Mononuclear cell (primary cell): ENCODE measurements at regions not wholly inside any gene's neighbourhood (a gene's known extent, or its start where the extent isn't known, plus 50 kb on each side); places are given as distances from the start of the nearest gene placed in this dataset.

ENCODE experiments used
- H3K27me3 ChIP-seq: 2 replicates; pipeline ENCODE4 v1.6.0; 2011; ENCODE audit warnings: low read length, control low read depth; ENCODE audit not compliant: insufficient read depth
- H3K4me1 ChIP-seq: 2 replicates; pipeline ENCODE4 v1.5.1; 2011; ENCODE audit warnings: mild to moderate bottlenecking, low read length, control low read depth; ENCODE audit not compliant: insufficient read depth
- H3K4me3 ChIP-seq: 2 replicates; pipeline ENCODE4 v1.5.1; 2011; ENCODE audit warnings: mild to moderate bottlenecking, low read length, moderate library complexity
- H3K9me3 ChIP-seq: 2 replicates; pipeline ENCODE4 v1.5.1; 2011; ENCODE audit warnings: low read depth, mild to moderate bottlenecking, control low read depth, low read length

DNA sequence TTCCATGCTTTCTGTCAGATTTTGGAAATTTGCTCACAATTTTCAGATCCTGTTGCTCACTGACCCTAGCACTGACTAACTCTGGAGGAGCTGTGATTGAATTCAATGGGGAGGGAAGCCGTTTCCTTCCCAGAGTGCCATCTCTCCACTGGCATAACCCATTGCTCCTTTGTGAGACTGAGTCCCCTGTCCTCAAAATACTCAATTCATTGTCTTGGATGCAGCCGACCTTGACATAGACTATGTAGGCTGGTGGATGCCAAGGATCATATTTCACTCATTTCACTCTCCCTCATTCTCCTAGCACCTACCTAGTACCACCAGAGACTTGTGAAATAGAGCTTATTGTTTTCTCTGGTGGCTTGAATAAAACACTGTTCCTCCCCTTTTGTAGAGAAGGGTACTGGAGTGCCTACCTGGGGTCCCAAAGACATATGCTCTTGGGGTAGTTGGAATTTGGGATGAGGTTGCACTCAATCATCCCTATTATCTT is 511.3 kb upstream of the ZMIZ1 start:
- Histone ChIP-seq H3K4me3 (no peak overlapping the region), H3K9me3 (no peaks in the 10 kb centered on the region), H3K27me3 (no peaks in the 10 kb centered on the region), H3K4me1 (peaks cover 3% of the 10 kb centered on the region)

DNA sequence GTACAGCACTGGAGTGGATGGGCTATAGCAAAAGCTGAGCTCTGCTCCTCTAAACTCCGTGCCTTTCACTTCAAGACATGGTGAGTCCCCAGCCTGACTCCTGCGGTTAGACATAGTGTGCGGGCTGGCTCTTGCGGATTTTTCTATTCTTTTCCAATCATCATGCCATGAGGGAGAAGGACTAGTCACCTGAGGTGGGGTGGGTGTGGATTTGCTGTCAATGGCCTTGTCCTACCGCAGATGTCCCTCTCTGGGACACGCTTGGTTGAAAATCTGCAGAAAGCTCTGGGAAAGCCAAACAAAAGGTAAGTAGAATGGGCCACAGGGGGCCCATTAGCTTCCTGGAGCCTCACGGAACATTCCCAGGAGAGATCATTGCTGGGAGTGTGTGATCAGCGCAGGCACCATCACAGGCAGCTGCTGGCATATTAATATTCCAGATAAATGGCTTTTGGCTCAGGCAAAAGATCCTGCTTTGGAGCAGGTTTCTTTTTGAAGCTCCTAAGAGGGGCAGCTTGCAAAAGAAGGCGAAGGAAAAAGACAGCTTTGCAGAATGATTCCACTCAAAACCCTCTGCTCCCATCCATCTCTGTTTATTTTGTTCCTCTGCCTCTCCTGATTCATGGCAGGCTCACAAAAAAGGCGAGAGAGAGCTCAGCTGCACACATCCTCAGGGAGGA is 509.0 kb upstream of the ZMIZ1 start:
- Histone ChIP-seq H3K4me3 (no peak overlapping the region), H3K27me3 (no peaks in the 10 kb centered on the region), H3K4me1 (peaks cover 3% of the 10 kb centered on the region), H3K9me3 (no peaks in the 10 kb centered on the region)

DNA sequence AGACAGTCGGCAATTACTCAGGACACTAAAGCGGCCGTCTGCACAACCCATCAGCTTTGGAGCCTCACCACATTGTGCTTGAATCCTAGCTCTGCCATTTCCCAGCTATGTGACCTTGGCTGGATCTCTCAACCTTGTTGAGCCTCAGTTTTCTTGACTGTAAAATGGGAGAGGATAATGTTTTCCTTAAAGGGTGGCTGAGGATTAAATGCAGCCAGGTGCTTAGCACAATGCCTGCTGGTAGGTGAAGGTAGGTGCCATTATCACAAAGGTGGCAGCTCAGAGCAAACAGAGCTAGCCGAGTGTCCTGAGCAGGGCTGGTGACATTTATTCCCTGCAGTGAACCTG is 508.5 kb upstream of the ZMIZ1 start:
- H3K4me1 ChIP-seq = peaks cover 3% of the 10 kb centered on the region
- no peak overlapping the region for H3K4me3 ChIP-seq
- H3K9me3 ChIP-seq = no peaks in the 10 kb centered on the region
- H3K27me3 ChIP-seq = no peaks in the 10 kb centered on the region

DNA sequence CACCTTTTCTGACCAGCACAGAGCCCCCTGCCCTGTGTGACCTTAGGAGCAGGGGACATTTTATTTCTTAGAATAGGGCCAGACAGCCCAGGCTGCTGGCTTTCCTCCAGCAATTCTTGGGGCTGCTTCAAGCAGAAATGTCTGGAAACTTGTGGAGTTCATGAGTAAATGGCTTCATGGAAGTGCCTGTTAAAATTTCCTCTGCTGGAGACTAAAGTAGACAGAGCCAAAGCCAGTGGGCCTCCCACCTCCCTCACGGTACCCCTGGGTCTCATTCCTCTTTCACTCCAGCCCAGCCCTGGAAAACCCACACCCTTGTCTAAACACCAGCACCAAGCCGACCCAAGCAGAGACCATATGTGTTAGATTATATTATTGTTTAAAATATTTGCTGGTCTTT is 505.5 kb upstream of the ZMIZ1 start:
- Histone ChIP-seq H3K4me3 (no peak overlapping the region), H3K9me3 (no peaks in the 10 kb centered on the region)

DNA sequence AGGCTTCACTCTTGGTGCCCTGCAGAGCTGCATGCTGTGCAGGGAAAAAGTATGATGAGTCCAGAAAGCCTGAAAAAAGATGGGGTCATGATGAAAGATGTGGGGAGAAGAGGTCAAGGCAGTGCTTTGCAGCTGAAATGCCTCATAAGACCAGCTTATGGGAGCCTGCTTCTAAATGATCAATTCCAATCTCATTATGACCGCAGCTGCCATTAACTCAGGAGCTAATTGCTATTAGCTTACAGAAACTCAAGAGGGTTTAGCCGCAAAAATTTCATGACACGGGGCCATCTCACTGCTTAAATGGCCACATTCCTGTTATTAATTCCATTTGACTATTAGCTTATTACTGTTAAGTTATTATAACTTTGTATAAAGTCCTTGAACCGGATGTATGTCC is 502.9 kb upstream of the ZMIZ1 start:
- H3K27me3 ChIP-seq = no peaks in the 10 kb centered on the region
- H3K4me1 ChIP-seq = peaks cover 16% of the 10 kb centered on the region
- no peak overlapping the region for H3K4me3 ChIP-seq
- no peaks in the 10 kb centered on the region for H3K9me3 ChIP-seq

More for the DNA sequence above, 505.5 kb upstream of the ZMIZ1 start:
- Histone ChIP-seq H3K4me1 (peaks cover 7% of the 10 kb centered on the region), H3K27me3 (no peaks in the 10 kb centered on the region)

DNA sequence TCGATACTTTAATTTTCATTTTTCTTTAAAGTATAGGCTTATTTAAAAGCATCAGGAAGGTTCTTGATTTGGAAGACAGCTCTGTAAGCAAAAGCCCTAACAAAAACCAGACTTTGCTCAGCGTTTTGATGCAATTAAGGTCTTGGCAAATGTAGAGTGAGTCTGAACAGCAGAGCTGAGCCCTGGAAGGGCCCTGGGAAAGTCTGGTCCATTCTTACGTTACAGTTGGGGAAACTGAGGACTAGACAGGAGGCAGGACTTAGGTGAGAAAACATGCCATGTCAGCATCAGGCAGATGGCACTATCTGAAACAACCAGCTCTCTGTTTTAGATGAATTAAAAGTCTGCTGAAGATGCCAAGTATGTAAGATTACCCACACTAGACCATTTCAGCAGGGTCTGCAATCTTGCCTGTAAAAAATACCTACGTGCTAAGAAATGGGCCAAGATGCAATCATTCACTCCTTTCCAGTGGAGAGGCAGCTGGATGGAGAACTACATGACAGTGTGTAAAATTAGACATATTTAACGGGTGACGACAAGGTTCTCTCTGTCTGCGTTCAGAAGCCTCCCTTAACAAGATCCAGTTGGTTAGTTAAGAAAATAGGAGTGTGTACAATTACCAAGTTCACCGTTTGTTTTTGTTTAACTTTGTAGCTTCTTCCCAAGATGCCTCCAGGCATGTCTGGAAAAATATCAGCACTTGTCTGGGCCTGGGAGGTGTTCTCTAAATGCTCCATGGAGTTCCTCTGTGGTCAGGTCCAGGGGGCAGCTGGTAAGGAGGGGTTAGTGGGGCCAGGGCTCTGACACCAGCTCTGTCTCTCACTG is 502.3 kb upstream of the ZMIZ1 start:
- Histone ChIP-seq H3K4me3 (no peak overlapping the region), H3K9me3 (no peaks in the 10 kb centered on the region), H3K4me1 (peaks cover 16% of the 10 kb centered on the region), H3K27me3 (no peaks in the 10 kb centered on the region)

DNA sequence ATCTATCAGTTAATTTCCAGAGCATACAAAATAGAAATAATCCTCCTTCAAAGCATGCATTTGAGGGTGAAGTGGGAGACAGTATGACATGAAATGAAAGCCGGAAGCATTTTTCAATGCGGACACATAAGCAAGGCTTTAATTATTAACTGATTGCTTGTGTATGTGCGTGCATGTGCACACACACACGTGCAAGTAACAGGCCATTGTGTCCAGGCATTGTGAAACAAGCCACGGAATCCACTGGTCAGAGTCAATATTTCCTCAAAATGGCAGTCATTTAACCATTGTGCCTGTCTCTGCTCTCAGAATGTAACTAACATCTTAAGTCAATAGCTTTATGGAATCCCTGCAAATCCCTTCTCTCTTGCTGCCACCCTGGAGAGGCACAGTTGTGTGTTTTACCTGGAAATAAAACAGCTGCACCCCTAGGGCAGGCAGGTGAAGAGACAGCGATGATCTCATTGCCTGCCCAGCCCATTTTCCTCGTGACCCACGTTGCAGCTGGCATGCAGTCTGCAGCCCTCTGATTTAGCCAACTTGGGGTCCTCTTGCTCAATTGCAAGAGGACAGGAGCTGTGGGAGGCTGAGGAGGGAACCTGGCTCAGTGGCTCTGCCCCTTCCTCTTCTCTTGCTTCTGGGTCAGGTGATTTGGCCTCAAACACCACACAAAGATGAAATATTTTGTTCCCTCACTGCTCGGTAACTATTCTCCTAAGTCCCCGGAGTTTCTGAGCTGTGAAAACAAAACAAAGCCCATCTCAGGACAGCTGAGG is 500.9 kb upstream of the ZMIZ1 start:
- no peaks in the 10 kb centered on the region for H3K27me3 ChIP-seq
- H3K9me3 ChIP-seq = no peaks in the 10 kb centered on the region
- H3K4me3 ChIP-seq = no peak overlapping the region
- peaks cover 16% of the 10 kb centered on the region for H3K4me1 ChIP-seq

DNA sequence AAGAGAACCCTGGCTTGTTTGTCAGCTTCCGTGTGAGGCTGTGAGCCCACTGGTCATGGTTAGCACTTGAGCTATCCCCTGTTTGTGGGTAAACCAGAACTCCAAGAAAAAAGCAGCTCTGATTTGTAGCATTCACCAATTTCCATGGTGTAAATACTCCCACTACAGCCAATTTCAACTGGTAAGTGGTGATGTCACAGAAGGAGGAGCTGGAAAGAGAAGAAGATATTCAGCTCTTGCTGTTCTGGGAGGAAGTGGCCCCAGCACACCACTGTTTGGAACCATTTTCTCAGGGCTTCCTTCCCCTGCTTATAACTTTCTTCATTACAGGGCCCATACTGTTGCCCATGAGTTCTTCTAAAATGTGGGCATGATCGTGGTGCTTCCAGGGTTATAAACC is 500.1 kb upstream of the ZMIZ1 start:
- H3K9me3 ChIP-seq = no peaks in the 10 kb centered on the region
- H3K4me1 ChIP-seq = peaks cover 16% of the 10 kb centered on the region
- H3K4me3 ChIP-seq = no peak overlapping the region
- H3K27me3 ChIP-seq = no peaks in the 10 kb centered on the region

DNA sequence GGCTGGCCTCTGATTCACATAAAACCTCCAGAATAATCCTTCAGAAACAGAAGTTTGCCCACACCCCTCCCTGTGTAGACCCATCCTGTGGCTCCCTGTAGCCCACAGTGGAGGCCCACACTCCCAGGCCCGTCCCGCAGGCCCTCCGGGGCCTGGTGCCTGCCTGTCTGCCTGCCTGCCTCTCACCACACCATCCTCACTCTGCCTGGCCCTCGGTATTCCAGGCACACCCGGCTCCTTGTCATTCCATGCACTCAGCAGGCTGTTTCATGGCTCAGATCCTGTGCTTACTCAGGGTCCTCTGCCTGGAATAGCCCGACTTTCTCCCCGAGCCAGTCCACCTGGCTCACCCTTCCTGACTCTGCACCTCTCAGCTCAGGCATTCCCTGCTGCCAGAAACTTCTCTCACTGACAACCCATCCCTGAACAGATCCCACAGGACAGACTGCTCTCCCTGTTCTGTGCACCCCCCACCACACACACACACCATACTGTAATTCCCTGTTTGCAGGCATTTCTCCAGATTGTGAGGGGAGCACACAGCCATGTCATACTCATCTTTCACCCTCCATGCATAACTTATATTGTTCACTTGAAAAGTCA is 498.0 kb upstream of the ZMIZ1 start:
- Histone ChIP-seq H3K27me3 (no peaks in the 10 kb centered on the region), H3K4me3 (no peak overlapping the region), H3K9me3 (no peaks in the 10 kb centered on the region)

DNA sequence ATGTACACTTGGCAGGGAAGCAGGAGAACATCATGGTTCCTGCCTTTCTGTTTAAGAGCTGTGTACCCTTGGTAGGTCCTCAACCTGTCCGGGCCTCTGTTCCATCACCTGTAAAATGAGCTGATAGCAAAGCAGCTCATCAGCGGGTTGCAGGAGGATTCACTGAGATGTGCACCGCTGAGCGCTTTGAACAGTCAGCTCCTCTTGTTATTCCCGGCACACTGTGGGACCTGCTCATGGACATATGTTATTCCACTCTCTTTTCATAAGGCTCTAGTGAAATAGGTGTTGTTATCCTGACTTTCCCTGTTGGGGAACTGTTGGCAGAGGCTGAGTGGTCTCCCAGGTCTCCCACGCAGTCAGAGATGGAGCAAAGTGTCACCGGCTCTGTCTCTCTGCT is 497.5 kb upstream of the ZMIZ1 start:
- no peak overlapping the region for H3K4me3 ChIP-seq
- H3K9me3 ChIP-seq = no peaks in the 10 kb centered on the region
- no peaks in the 10 kb centered on the region for H3K27me3 ChIP-seq
- H3K4me1 ChIP-seq = peaks cover 16% of the 10 kb centered on the region

More for the DNA sequence above, 498.0 kb upstream of the ZMIZ1 start:
- peaks cover 16% of the 10 kb centered on the region for H3K4me1 ChIP-seq

DNA sequence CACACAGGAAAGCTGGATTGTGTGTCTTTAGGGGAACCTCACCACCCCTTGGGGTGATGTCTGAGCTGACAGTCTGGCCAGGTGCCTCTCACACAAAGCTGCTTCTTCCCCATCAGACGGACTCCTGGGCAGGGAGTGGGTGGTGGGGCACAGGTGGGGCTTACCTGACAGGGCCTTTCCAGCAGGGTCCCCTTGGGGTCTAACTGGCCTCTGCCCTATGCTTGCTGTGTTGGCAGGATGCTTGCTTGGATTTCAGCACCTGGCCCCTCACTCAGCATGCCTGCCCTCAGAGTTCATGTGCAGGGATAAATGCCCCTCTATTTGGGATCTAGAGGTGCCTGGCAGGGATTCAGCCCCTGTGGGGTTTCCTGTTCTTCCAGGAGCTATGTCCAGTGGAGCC is 496.9 kb upstream of the ZMIZ1 start:
- no peak overlapping the region for H3K4me3 ChIP-seq
- H3K4me1 ChIP-seq = peaks cover 16% of the 10 kb centered on the region
- no peaks in the 10 kb centered on the region for H3K9me3 ChIP-seq
- H3K27me3 ChIP-seq = no peaks in the 10 kb centered on the region

DNA sequence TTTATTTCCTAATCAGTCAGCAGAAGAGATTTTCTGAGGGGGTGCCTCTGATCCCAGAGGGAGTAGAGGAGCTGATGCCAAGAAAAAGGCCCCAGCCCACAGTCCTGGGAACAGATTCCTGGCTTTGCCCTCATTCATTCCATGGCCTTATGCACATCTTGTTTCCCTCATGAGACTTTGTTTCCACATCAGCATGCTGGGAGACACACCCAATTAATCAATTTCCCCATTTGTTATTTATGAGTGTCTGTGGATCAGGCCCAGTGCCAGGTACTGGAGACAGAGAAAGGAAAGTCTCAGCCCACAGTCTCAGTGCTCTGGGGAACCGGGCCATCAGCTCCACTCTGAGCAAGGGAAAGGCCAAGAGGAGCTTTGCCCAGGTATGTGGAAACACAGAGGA is 496.2 kb upstream of the ZMIZ1 start:
- peaks cover 21% of the 10 kb centered on the region for H3K4me1 ChIP-seq
- H3K4me3 ChIP-seq = no peak overlapping the region
- no peaks in the 10 kb centered on the region for H3K9me3 ChIP-seq
- no peaks in the 10 kb centered on the region for H3K27me3 ChIP-seq

DNA sequence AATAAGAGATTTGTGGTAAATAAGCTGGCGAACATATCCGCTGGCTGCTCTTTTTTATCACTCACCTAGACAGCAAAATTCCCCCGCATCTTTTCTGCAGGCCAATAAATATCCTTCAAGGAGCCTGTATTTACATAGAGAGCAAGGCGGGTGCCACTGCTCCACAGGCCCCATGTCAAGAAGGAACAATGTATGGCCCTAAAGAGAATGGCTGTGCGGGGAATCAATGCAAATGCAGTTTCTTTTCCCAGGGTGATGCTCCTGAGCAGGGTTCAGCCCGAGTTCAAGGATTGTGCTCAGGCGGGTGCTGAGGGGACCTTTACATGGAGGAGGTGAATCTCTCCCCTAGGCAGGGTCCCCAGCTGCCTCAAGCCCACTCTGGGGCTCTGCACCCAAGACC is 494.2 kb upstream of the ZMIZ1 start:
- H3K4me3 ChIP-seq = no peak overlapping the region
- H3K27me3 ChIP-seq = no peaks in the 10 kb centered on the region
- H3K9me3 ChIP-seq = no peaks in the 10 kb centered on the region
- peaks cover 22% of the 10 kb centered on the region for H3K4me1 ChIP-seq

DNA sequence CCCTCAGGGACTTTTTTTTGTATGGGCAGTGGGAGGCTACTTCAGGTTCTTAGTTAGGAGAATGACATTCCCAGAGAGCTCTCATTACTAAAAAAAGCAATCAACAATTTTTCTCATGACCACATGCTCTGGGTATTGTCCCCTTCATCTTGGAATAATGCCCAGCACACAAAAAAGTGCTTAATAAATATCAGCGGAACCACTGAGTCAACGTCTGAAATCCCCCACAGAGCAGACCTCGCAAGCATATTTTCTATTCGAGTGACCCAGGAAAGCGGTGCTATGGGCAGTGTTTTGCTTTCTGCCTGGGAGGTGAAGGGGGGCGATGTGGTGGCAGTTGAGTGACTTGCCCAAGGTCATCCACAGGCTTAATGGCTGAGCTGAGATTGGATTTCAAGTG is 493.4 kb upstream of the ZMIZ1 start:
- no peaks in the 10 kb centered on the region for H3K9me3 ChIP-seq
- no peaks in the 10 kb centered on the region for H3K27me3 ChIP-seq
- H3K4me1 ChIP-seq = peaks cover 25% of the 10 kb centered on the region
- no peak overlapping the region for H3K4me3 ChIP-seq

DNA sequence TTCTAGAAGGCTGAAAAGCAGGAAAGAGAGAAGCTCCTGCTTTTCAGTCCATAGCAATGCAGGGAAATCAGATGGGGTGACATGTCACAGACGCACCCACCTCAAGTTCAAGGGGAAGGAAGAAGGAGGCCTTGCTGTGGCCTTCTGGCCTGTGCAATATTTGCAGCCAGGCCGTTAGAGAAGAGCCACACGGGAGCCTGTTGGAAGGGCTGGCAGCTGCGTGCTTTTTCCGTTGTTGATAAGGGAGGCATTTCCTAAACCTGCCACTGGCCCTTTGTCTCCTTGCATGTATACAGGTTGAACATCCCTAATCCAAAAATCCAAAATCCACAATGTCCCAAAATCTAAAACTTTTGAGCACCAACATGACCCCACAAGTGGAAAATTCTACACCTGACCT is 492.5 kb upstream of the ZMIZ1 start:
- no peaks in the 10 kb centered on the region for H3K27me3 ChIP-seq
- H3K4me3 ChIP-seq = no peak overlapping the region
- H3K4me1 ChIP-seq = peaks cover 25% of the 10 kb centered on the region
- no peaks in the 10 kb centered on the region for H3K9me3 ChIP-seq
